AG04450 (cell line): ENCODE measurements at regions not wholly inside any gene's neighbourhood (a gene's known extent, or its start where the extent isn't known, plus 50 kb on each side); places are given as distances from the start of the nearest gene placed in this dataset.

Source experiments
- CTCF ChIA-PET: fragments of 300-600, 350-600 bp; formaldehyde crosslinking; extraction: SDS; loops from one replicate; lab custom pipeline; 2022; ENCODE audit warnings: antibody characterized with exemption, inconsistent platforms; lab: Charles Lee
- POLR2A ChIA-PET: fragments of 350-600 bp; formaldehyde crosslinking; extraction: SDS; loops from one replicate; lab custom pipeline; 2021; ENCODE audit warnings: antibody characterized with exemption, inconsistent platforms; lab: Yijun Ruan, JAX
- DNase-seq: peaks from one replicate; pipeline ENCODE4 v3.0.0-alpha.2; 2011; ENCODE audit warnings: low read depth, low spot score
- H3K27ac ChIP-seq: one replicate; pipeline ENCODE4 v1.5.1; 2012; ENCODE audit warnings: low read depth, low read length, control low read depth
- H3K27me3 ChIP-seq: one replicate; pipeline ENCODE4 v1.6.0; 2012; ENCODE audit warnings: low read length; ENCODE audit not compliant: control insufficient read depth, insufficient read depth
- H3K4me3 ChIP-seq: 2 replicates; pipeline ENCODE4 v1.5.1; 2011; ENCODE audit warnings: mild to moderate bottlenecking, low read depth, low read length, control low read depth
- H3K9me3 ChIP-seq: 2 replicates; pipeline ENCODE4 v1.5.1; 2012; ENCODE audit warnings: low read length; ENCODE audit not compliant: control insufficient read depth, insufficient read depth
- TF ChIP-seq, protein P1 (sequence below): IDR thresholded peaks from 2 replicates; pipeline ENCODE4 v1.5.1; 2011; ENCODE audit warnings: low read depth, low read length, control low read depth, inconsistent platforms

DNA sequence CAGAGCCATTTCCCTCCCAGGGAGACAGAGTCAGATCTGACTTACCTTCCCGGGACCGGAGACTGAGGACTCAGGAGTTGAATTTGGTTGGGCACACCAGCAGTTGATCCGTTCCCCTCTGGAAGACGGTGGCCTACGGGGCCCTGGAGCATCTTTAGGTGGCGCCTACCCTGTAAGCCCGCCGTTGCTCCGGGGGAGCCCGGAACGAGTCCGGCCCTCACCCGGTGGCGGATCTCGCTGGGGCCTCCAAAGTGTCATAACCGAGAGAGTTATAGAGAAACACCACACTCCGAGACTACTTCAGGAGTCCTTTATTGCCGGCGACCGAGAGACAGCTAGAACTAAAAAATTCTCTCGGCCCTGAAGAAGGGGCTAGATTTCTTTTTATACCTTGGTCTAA is 182.8 kb upstream of the MBL2 start:
- ChIA-PET CTCF (no interaction called here), POLR2A (no interaction called here)
- Histone ChIP-seq H3K4me3 (no peak overlapping the region), H3K27ac (no peak overlapping the region), H3K27me3 (peaks cover 2% of the 10 kb centered on the region), H3K9me3 (no peaks in the 10 kb centered on the region)
- no peak for DNase-seq
- TF ChIP-seq, protein P1, sequence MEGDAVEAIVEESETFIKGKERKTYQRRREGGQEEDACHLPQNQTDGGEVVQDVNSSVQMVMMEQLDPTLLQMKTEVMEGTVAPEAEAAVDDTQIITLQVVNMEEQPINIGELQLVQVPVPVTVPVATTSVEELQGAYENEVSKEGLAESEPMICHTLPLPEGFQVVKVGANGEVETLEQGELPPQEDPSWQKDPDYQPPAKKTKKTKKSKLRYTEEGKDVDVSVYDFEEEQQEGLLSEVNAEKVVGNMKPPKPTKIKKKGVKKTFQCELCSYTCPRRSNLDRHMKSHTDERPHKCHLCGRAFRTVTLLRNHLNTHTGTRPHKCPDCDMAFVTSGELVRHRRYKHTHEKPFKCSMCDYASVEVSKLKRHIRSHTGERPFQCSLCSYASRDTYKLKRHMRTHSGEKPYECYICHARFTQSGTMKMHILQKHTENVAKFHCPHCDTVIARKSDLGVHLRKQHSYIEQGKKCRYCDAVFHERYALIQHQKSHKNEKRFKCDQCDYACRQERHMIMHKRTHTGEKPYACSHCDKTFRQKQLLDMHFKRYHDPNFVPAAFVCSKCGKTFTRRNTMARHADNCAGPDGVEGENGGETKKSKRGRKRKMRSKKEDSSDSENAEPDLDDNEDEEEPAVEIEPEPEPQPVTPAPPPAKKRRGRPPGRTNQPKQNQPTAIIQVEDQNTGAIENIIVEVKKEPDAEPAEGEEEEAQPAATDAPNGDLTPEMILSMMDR: no peak

DNA sequence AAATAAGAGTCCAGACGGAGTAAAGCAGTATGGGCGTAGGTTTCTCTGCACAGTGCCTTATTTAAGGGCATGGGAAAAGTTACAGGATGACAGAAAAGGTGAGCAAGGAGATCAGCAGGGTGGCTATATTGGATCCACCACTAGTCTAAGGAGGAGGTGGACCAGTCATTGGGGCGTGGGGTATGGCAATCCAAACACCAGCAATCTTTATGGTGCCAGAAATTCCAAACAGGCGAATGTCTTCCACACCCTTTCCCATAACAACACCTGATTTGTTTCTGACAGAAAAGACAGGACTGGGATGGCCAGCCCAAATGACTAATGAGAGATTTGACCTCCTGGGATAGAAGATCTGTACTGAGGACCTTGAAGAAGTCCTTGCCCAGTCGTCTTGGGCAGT is 181.8 kb upstream of the MBL2 start:
- H3K9me3 ChIP-seq: no peaks in the 10 kb centered on the region
- no peak overlapping the region for H3K27ac ChIP-seq
- ChIA-PET POLR2A (no interaction called here), CTCF (no interaction called here)
- peaks cover 2% of the 10 kb centered on the region for H3K27me3 ChIP-seq
- TF ChIP-seq, protein P1: no peak
- no peak overlapping the region for H3K4me3 ChIP-seq
- DNase-seq: no peak

DNA sequence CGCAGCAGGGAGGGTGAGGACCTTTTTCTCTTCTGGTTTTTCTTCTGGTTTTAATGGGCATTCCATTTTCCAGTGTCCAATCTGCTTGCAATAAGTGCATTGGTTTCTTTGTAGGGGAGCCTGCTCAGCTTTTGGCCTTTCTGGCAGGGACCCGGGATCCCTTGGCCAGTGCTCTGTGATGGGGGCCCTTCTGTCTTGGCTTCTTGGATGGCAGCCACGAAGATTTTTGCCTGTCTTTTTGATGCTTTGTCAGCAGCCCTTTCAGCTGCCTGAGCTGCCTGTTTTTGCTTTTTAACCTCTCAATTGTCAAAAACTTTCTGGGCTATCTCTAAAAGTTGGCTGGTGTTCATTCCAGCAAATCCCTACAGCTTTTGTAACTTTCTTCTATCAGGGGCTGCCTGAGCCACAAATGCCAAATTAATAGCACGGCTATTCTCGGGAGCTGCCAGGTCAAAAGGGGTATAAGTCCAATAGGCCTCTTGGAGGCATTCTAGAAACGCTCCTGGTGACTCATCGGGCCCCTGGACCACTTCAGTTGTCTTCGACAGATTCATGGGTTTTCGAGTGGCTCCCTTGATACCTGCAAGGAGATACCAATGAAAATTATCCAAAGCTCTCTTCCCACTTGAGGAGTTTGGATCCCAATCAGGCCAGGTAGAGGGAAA is 179.9 kb upstream of the MBL2 start:
- ChIA-PET POLR2A (no interaction called here), CTCF (interaction anchor here (0.5 to 1.4 kb wide), 8 partner anchors 8 to 638 kb away, joined by 3 to 14 read pairs (median 4); no protein-coding TSS in a partner anchor)
- peaks cover 2% of the 10 kb centered on the region for H3K27me3 ChIP-seq
- H3K4me3 ChIP-seq: no peak overlapping the region
- no peaks in the 10 kb centered on the region for H3K9me3 ChIP-seq
- TF ChIP-seq, protein P1: no peak
- DNase-seq: no peak
- no peak overlapping the region for H3K27ac ChIP-seq

DNA sequence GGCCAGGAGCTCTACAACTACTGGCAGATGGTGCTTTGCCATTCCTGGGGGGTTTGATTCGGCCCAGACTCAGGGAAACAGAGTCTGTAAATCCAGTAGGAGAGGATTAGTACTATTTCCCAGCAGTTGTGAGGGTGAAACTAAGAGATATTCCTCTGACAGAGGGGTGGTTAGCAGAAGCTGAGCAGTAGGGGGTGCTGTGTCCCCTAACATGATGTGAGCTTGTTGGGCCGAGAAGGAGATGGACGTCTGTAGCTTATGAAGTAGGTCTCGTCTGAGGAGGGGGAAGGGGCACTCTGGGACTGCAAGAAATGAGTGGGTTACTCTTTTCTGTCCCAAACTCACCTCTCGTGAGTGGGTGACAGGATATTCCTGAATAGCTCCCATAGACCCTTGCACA is 179.2 kb upstream of the MBL2 start:
- DNase-seq: peak; percentile 2
- no peak overlapping the region for H3K27ac ChIP-seq
- CTCF ChIA-PET: interaction anchor here (0.5 to 1.4 kb wide), 9 partner anchors 9 to 638 kb away, joined by 3 to 14 read pairs (median 3); no protein-coding TSS in a partner anchor
- H3K27me3 ChIP-seq: peaks cover 2% of the 10 kb centered on the region
- H3K9me3 ChIP-seq: no peaks in the 10 kb centered on the region
- no peak overlapping the region for H3K4me3 ChIP-seq
- TF ChIP-seq, protein P1: peak; percentile 59
- POLR2A ChIA-PET: no interaction called here

DNA sequence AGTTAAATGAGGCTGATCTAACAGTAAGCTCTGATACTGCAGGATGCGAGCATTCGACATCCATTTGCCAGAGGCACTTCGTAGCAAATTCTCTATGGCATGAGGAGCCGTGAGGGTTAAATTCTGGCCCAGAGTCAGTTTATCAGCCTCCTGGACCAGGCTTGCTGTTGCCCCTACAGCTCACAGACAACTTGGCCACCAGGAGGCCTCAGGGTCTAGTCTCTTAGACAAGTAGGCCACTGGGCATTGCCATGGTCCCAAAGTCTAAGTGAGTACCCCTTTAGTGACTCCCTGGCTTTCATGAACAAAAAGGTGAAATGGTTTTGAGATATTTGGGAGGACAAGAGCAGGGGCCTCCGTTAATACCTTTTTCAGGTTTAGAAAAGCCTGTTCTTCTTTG is 178.0 kb upstream of the MBL2 start:
- H3K4me3 ChIP-seq: no peak overlapping the region
- H3K9me3 ChIP-seq: no peaks in the 10 kb centered on the region
- no peak for DNase-seq
- POLR2A ChIA-PET: no interaction called here
- H3K27me3 ChIP-seq: peaks cover 2% of the 10 kb centered on the region
- TF ChIP-seq, protein P1: 0 out of 2 replicates have a peak, but pooled peaks have one; percentile 4
- CTCF ChIA-PET: no interaction called here
- no peak overlapping the region for H3K27ac ChIP-seq
